ENCODE measurements at regions not wholly inside any gene's neighbourhood (a gene's known extent, or its start where the extent isn't known, plus 50 kb on each side); places are given as distances from the start of the nearest gene placed in this dataset.

GRCh38 chr11:112593440-112593839 lies 332.8 kb upstream of the PLET1 start:
- TF ChIP-seq CTCF (IDR thresholded peaks at IDR 0.05; ENCODE audit: borderline replicate concordance), result no peak
- H3K27me3 ChIP-seq (ENCODE audit: low read depth), result no peaks in the 10 kb centered on the region
- H3K36me3 ChIP-seq, result no peaks in the 10 kb centered on the region
- H3K9me3 ChIP-seq (replicated peaks), result no peaks in the 10 kb centered on the region
- H3K4me1 ChIP-seq, result peaks cover 3% of the 10 kb centered on the region
- H3K27ac ChIP-seq (replicated peaks), result no peak overlapping the region
- intact Hi-C loops (cut with micrococcal nuclease), result no loop called here
- DNase-seq, result no peak
- no peak overlapping the region for H3K4me3 ChIP-seq

GRCh38 chr11:112596324-112596723 lies 335.7 kb upstream of the PLET1 start:
- H3K4me3 ChIP-seq, result no peak overlapping the region
- TF ChIP-seq CTCF (IDR thresholded peaks at IDR 0.05; ENCODE audit: borderline replicate concordance), result no peak
- H3K9me3 ChIP-seq (replicated peaks), result no peaks in the 10 kb centered on the region
- H3K36me3 ChIP-seq, result no peaks in the 10 kb centered on the region
- H3K27me3 ChIP-seq (ENCODE audit: low read depth), result no peaks in the 10 kb centered on the region
- H3K27ac ChIP-seq (replicated peaks), result no peak overlapping the region
- intact Hi-C loops (cut with micrococcal nuclease), result no loop called here
- no peak for DNase-seq
- H3K4me1 ChIP-seq, result no peaks in the 10 kb centered on the region

GRCh38 chr11:112597286-112597790 lies 336.7 kb upstream of the PLET1 start:
- no peak overlapping the region for H3K27ac ChIP-seq (replicated peaks)
- no peaks in the 10 kb centered on the region for H3K9me3 ChIP-seq (replicated peaks)
- TF ChIP-seq CTCF (IDR thresholded peaks at IDR 0.05; ENCODE audit: borderline replicate concordance), result no peak
- no peak for DNase-seq
- H3K4me3 ChIP-seq, result no peak overlapping the region
- no peaks in the 10 kb centered on the region for H3K4me1 ChIP-seq
- H3K27me3 ChIP-seq (ENCODE audit: low read depth), result no peaks in the 10 kb centered on the region
- intact Hi-C loops (cut with micrococcal nuclease), result no loop called here
- H3K36me3 ChIP-seq, result no peaks in the 10 kb centered on the region

GRCh38 chr11:112599265-112599664 lies 338.6 kb upstream of the PLET1 start:
- Histone ChIP-seq H3K27me3 (ENCODE audit: low read depth) (no peaks in the 10 kb centered on the region), H3K4me3 (no peak overlapping the region), H3K27ac (replicated peaks) (no peak overlapping the region), H3K36me3 (no peaks in the 10 kb centered on the region), H3K9me3 (replicated peaks) (no peaks in the 10 kb centered on the region), H3K4me1 (no peaks in the 10 kb centered on the region)
- TF ChIP-seq CTCF (IDR thresholded peaks at IDR 0.05; ENCODE audit: borderline replicate concordance), result no peak
- no peak for DNase-seq
- intact Hi-C loops (cut with micrococcal nuclease), result no loop called here

GRCh38 chr11:112599856-112600533 lies 339.3 kb upstream of the PLET1 start:
- intact Hi-C loops (cut with micrococcal nuclease), result no loop called here
- Histone ChIP-seq H3K27me3 (ENCODE audit: low read depth) (no peaks in the 10 kb centered on the region), H3K9me3 (replicated peaks) (no peaks in the 10 kb centered on the region), H3K27ac (replicated peaks) (no peak overlapping the region), H3K4me1 (no peaks in the 10 kb centered on the region), H3K4me3 (no peak overlapping the region), H3K36me3 (no peaks in the 10 kb centered on the region)
- no peak for TF ChIP-seq CTCF (IDR thresholded peaks at IDR 0.05; ENCODE audit: borderline replicate concordance)
- no peak for DNase-seq
